Stimulated activated effector memory CD8-positive, alpha-beta T cell treated with anti-CD3 and anti-CD28 coated beads, Interleukin-12 subunit alpha, Interleukin-12 subunit beta, amount 100 ng/mL, for 72 hours (primary cell): ENCODE measurements at regions not wholly inside any gene's neighbourhood (a gene's known extent, or its start where the extent isn't known, plus 50 kb on each side); places are given as distances from the start of the nearest gene placed in this dataset.

ENCODE experiments used
- ATAC-seq: fragments of 150-1000 bp; cut with Tn5 transposase; 2 replicates; pipeline ENCODE4 v1.10.0; 2021
- DNase-seq, 2 donors: peaks; one replicate each; pipeline ENCODE4 v3.0.0; 2021 to 2022; ENCODE audit warnings: low spot score in 2 of 2
- H3K27ac Mint-ChIP-seq: one replicate; pipeline ENCODE4 v1.8.0; 2022; ENCODE audit warnings: mild to moderate bottlenecking, mixed read lengths
- H3K36me3 Mint-ChIP-seq: one replicate; pipeline ENCODE4 v1.8.0; 2022; ENCODE audit warnings: mild to moderate bottlenecking, mixed read lengths
- H3K4me1 Mint-ChIP-seq: one replicate; pipeline ENCODE4 v1.8.0; 2022; ENCODE audit warnings: mixed read lengths
- H3K4me3 Mint-ChIP-seq: one replicate; pipeline ENCODE4 v1.8.0; 2022; ENCODE audit warnings: mild to moderate bottlenecking, mixed read lengths
- H3K9me3 Mint-ChIP-seq: one replicate; pipeline ENCODE4 v1.8.0; 2022; ENCODE audit warnings: mixed read lengths

GRCh38 chr12:75892731-75893408, 138.7 kb downstream of the PHLDA1 start:
- no peaks in the 10 kb centered on the region for H3K36me3 Mint-ChIP-seq
- no peak overlapping the region for H3K27ac Mint-ChIP-seq
- no peak for DNase-seq

GRCh38 chr12:75891072-75891471, 140.5 kb downstream of the PHLDA1 start:
- no peaks in the 10 kb centered on the region for H3K4me1 Mint-ChIP-seq
- no peak for ATAC-seq
- peak overlapping the region; percentile 0 for H3K27ac Mint-ChIP-seq
- no peak overlapping the region for H3K4me3 Mint-ChIP-seq
- DNase-seq: no peak
- no peaks in the 10 kb centered on the region for H3K9me3 Mint-ChIP-seq
- no peaks in the 10 kb centered on the region for H3K36me3 Mint-ChIP-seq

More at GRCh38 chr12:75892731-75893408, 138.7 kb downstream of the PHLDA1 start:
- Mint-ChIP-seq H3K4me1 (no peaks in the 10 kb centered on the region), H3K9me3 (no peaks in the 10 kb centered on the region), H3K4me3 (no peak overlapping the region)
- no peak for ATAC-seq

GRCh38 chr12:75890660-75891059, 140.9 kb downstream of the PHLDA1 start:
- peak overlapping the region; percentile 0 for H3K27ac Mint-ChIP-seq
- DNase-seq: no peak
- H3K9me3 Mint-ChIP-seq: no peaks in the 10 kb centered on the region
- H3K36me3 Mint-ChIP-seq: no peaks in the 10 kb centered on the region
- ATAC-seq: no peak
- H3K4me1 Mint-ChIP-seq: no peaks in the 10 kb centered on the region
- H3K4me3 Mint-ChIP-seq: no peak overlapping the region

- Mint-ChIP-seq H3K36me3 (no peaks in the 10 kb centered on the region), H3K9me3 (no peaks in the 10 kb centered on the region), H3K27ac (peak overlapping the region; percentile 0), H3K4me1 (no peaks in the 10 kb centered on the region), H3K4me3 (no peak overlapping the region)
- ATAC-seq: no peak
- DNase-seq: no peak
Measured at GRCh38 chr12:75890141-75890540, 141.4 kb downstream of the PHLDA1 start.

- no peak for ATAC-seq
Measured at GRCh38 chr12:75888874-75889613, 142.5 kb downstream of the PHLDA1 start.

GRCh38 chr12:75888399-75888798, 143.2 kb downstream of the PHLDA1 start:
- no peaks in the 10 kb centered on the region for H3K9me3 Mint-ChIP-seq
- no peaks in the 10 kb centered on the region for H3K4me1 Mint-ChIP-seq
- no peaks in the 10 kb centered on the region for H3K36me3 Mint-ChIP-seq
- H3K4me3 Mint-ChIP-seq: no peak overlapping the region
- no peak overlapping the region for H3K27ac Mint-ChIP-seq
- ATAC-seq (no peak), DNase-seq (no peak)

More at GRCh38 chr12:75888874-75889613, 142.5 kb downstream of the PHLDA1 start:
- H3K4me1 Mint-ChIP-seq: no peaks in the 10 kb centered on the region
- no peak overlapping the region for H3K4me3 Mint-ChIP-seq
- DNase-seq: no peak
- H3K27ac Mint-ChIP-seq: no peak overlapping the region
- no peaks in the 10 kb centered on the region for H3K9me3 Mint-ChIP-seq
- no peaks in the 10 kb centered on the region for H3K36me3 Mint-ChIP-seq

- no peak overlapping the region for H3K4me3 Mint-ChIP-seq
- no peaks in the 10 kb centered on the region for H3K36me3 Mint-ChIP-seq
- no peak for ATAC-seq
- no peak overlapping the region for H3K27ac Mint-ChIP-seq
- H3K9me3 Mint-ChIP-seq: no peaks in the 10 kb centered on the region
- DNase-seq: no peak
- no peaks in the 10 kb centered on the region for H3K4me1 Mint-ChIP-seq
Measured at GRCh38 chr12:75887979-75888378, 143.6 kb downstream of the PHLDA1 start.

- Mint-ChIP-seq H3K4me1 (no peaks in the 10 kb centered on the region), H3K36me3 (no peaks in the 10 kb centered on the region), H3K27ac (no peak overlapping the region), H3K9me3 (no peaks in the 10 kb centered on the region), H3K4me3 (no peak overlapping the region)
- DNase-seq (no peak), ATAC-seq (no peak)
Measured at GRCh38 chr12:75884465-75884985, 147.1 kb downstream of the PHLDA1 start.

- ATAC-seq (no peak), DNase-seq (no peak)
- Mint-ChIP-seq H3K9me3 (no peaks in the 10 kb centered on the region), H3K27ac (no peak overlapping the region), H3K4me1 (no peaks in the 10 kb centered on the region), H3K36me3 (no peaks in the 10 kb centered on the region), H3K4me3 (no peak overlapping the region)
Measured at GRCh38 chr12:75883241-75883640, 148.3 kb downstream of the PHLDA1 start.

GRCh38 chr12:75882421-75882820, 149.2 kb downstream of the PHLDA1 start:
- H3K4me3 Mint-ChIP-seq: no peak overlapping the region
- H3K27ac Mint-ChIP-seq: no peak overlapping the region
- no peaks in the 10 kb centered on the region for H3K4me1 Mint-ChIP-seq
- DNase-seq (no peak), ATAC-seq (no peak)
- no peaks in the 10 kb centered on the region for H3K9me3 Mint-ChIP-seq
- H3K36me3 Mint-ChIP-seq: no peaks in the 10 kb centered on the region

- Mint-ChIP-seq H3K4me3 (no peak overlapping the region), H3K36me3 (no peaks in the 10 kb centered on the region), H3K9me3 (no peaks in the 10 kb centered on the region), H3K27ac (no peak overlapping the region), H3K4me1 (no peaks in the 10 kb centered on the region)
- ATAC-seq (no peak), DNase-seq (no peak)
Measured at GRCh38 chr12:75881920-75882319, 149.7 kb downstream of the PHLDA1 start.

GRCh38 chr12:75877763-75878621, 153.6 kb downstream of the PHLDA1 start:
- Mint-ChIP-seq H3K4me1 (no peaks in the 10 kb centered on the region), H3K36me3 (no peaks in the 10 kb centered on the region), H3K4me3 (no peak overlapping the region), H3K27ac (no peak overlapping the region), H3K9me3 (no peaks in the 10 kb centered on the region)
- no peak for DNase-seq
- no peak for ATAC-seq

GRCh38 chr12:75876832-75877762, 154.5 kb downstream of the PHLDA1 start:
- no peak overlapping the region for H3K27ac Mint-ChIP-seq
- H3K36me3 Mint-ChIP-seq: no peaks in the 10 kb centered on the region
- H3K9me3 Mint-ChIP-seq: no peaks in the 10 kb centered on the region
- ATAC-seq: no peak
- no peak for DNase-seq
- H3K4me3 Mint-ChIP-seq: no peak overlapping the region
- H3K4me1 Mint-ChIP-seq: no peaks in the 10 kb centered on the region

- H3K4me1 Mint-ChIP-seq: no peaks in the 10 kb centered on the region
- no peaks in the 10 kb centered on the region for H3K9me3 Mint-ChIP-seq
- H3K36me3 Mint-ChIP-seq: no peaks in the 10 kb centered on the region
- no peak for ATAC-seq
- no peak overlapping the region for H3K4me3 Mint-ChIP-seq
- H3K27ac Mint-ChIP-seq: no peak overlapping the region
- no peak for DNase-seq
Measured at GRCh38 chr12:75874441-75874840, 157.1 kb downstream of the PHLDA1 start.
